Tibial nerve (tissue), 3 donors: ENCODE measurements at regions not wholly inside any gene's neighbourhood (a gene's known extent, or its start where the extent isn't known, plus 50 kb on each side); places are given as distances from the start of the nearest gene placed in this dataset.

ENCODE experiments used
- CTCF ChIP-seq, 5 experiments: fragments of 200-600 bp in 3 of 5; fragments of 450-650 bp in 2 of 5; sonication (generic) in 3 of 5; IDR thresholded peaks; one replicate each; pipeline ENCODE4 v1.5.1; 2016 to 2019; ENCODE audit warnings: antibody characterized with exemption in 5 of 5, mild to moderate bottlenecking in 3 of 5, moderate library complexity in 2 of 5
- POLR2A ChIP-seq, 2 donors: fragments of 450-650 bp; IDR thresholded peaks; one replicate each; pipeline ENCODE4 v1.6.1; 2017; ENCODE audit warnings: antibody characterized with exemption in 2 of 2, mild to moderate bottlenecking in 2 of 2, moderate library complexity in 2 of 2

GRCh38 chr6:15879371-15880261 is 216.8 kb upstream of the DTNBP1 start:
- no peak for TF ChIP-seq CTCF (IDR thresholded peaks at IDR 0.05)
- TF ChIP-seq POLR2A (IDR thresholded peaks at IDR 0.05): no peak
